ENCODE measurements at regions not wholly inside any gene's neighbourhood (a gene's known extent, or its start where the extent isn't known, plus 50 kb on each side); places are given as distances from the start of the nearest gene placed in this dataset.
"Not testable (repeated sequence)": the region's sequence is repeated elsewhere in the genome, so short reads cannot be mapped to it uniquely, and the experiment has no call there.

DNA sequence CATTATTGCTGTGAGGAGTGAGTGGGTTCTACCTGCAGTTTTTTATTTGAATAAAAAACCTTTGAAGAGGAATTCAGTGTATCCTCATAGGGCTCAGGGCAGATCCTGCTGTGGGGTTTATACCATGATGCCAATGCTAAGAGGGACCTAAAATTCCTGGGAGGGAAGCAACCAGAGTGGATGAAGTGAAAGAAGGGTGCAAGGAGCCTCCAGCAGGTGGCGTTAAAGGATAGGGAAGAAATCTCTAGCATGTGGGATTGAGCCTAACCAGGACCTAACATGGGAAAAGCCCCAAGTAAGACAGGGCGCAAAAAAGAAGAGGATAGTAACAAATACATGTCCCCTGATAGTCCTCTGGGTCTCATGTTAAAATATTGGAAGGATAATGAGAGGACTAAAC is 445.7 kb downstream of the CCT8L2 start:
- H3K36me3 ChIP-seq (ENCODE audit: control insufficient read depth, insufficient read depth, low read length); intact Hi-C loops (cut with micrococcal nuclease; ENCODE audit: unreplicated experiment); H3K27me3 Mint-ChIP-seq (ENCODE audit: insufficient read depth, unreplicated experiment); H3K4me1 Mint-ChIP-seq (ENCODE audit: low read depth, unreplicated experiment); H3K36me3 Mint-ChIP-seq (ENCODE audit: insufficient read depth, unreplicated experiment); BruUV-seq (replicated peaks); H3K27ac Mint-ChIP-seq (ENCODE audit: unreplicated experiment); CTCF ChIA-PET; H3K9me3 ChIP-seq; H3K4me1 ChIP-seq; H3K4me3 ChIP-seq (ENCODE audit: low read depth, low read length); POLR2A ChIA-PET; H3K27me3 ChIP-seq (replicated peaks; ENCODE audit: control insufficient read depth, insufficient read depth, low read length); H3K4me3 Mint-ChIP-seq (ENCODE audit: unreplicated experiment); H3K9me3 Mint-ChIP-seq (ENCODE audit: unreplicated experiment): not testable (repeated sequence)
- peak in 1 of 2 experiments; percentile 25 for DNase-seq
- TF ChIP-seq, protein P1, sequence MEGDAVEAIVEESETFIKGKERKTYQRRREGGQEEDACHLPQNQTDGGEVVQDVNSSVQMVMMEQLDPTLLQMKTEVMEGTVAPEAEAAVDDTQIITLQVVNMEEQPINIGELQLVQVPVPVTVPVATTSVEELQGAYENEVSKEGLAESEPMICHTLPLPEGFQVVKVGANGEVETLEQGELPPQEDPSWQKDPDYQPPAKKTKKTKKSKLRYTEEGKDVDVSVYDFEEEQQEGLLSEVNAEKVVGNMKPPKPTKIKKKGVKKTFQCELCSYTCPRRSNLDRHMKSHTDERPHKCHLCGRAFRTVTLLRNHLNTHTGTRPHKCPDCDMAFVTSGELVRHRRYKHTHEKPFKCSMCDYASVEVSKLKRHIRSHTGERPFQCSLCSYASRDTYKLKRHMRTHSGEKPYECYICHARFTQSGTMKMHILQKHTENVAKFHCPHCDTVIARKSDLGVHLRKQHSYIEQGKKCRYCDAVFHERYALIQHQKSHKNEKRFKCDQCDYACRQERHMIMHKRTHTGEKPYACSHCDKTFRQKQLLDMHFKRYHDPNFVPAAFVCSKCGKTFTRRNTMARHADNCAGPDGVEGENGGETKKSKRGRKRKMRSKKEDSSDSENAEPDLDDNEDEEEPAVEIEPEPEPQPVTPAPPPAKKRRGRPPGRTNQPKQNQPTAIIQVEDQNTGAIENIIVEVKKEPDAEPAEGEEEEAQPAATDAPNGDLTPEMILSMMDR (IDR thresholded peaks at IDR 0.05; ENCODE audit: insufficient read depth in 1 of 2, low read depth in 1 of 2, low read length in 1 of 2, severe bottlenecking in 1 of 2, unreplicated experiment in 1 of 2), result peak; percentile 3 to 21

DNA sequence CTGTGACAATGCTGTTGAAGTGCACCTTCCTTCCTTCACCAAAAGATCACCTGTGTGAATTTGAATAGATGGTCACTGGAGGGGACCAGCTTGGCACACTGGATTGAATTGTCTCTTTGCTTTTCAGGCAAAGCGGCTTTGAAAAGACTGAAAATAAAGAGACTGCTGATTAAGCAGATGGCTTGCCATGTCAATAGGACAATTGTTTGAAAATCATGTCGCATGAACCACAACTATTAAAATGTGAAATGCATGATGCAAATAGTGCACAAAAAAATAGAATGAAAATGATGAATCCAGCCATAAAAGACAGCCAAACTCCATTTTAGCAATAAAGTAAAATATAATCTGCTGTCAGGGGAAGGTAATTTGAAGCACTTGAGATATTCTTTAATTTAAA is 415.3 kb downstream of the CCT8L2 start:
- H3K36me3 Mint-ChIP-seq (ENCODE audit: insufficient read depth, unreplicated experiment); intact Hi-C loops (cut with micrococcal nuclease; ENCODE audit: unreplicated experiment); CTCF ChIA-PET; BruUV-seq (replicated peaks); H3K27me3 ChIP-seq (replicated peaks; ENCODE audit: control insufficient read depth, insufficient read depth, low read length); DNase-seq; H3K4me1 ChIP-seq; H3K4me1 Mint-ChIP-seq (ENCODE audit: low read depth, unreplicated experiment); H3K9me3 ChIP-seq; H3K4me3 Mint-ChIP-seq (ENCODE audit: unreplicated experiment); H3K27ac Mint-ChIP-seq (ENCODE audit: unreplicated experiment); H3K4me3 ChIP-seq (ENCODE audit: low read depth, low read length); H3K36me3 ChIP-seq (ENCODE audit: control insufficient read depth, insufficient read depth, low read length); POLR2A ChIA-PET; H3K27me3 Mint-ChIP-seq (ENCODE audit: insufficient read depth, unreplicated experiment); H3K9me3 Mint-ChIP-seq (ENCODE audit: unreplicated experiment): not testable (repeated sequence)

DNA sequence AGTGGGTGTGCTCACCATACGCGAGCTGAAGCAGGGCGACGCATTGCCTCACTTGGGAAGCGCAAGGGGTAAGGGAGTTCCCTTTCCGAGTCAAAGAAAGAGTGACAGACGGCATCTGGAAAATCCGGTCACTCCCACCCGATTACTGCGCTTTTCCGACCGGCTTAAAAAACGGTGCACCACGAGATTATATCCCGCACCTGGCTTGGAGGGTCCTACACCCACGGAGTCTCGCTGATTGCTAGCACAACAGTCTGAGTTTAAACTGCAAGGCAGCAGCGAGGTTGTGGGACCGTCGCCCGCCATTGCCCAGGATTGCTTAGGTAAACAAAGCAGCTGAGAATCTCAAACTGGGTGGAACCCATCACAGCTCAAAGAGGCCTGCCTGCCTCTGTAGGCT is 408.7 kb downstream of the CCT8L2 start:
- H3K27me3 ChIP-seq (replicated peaks; ENCODE audit: control insufficient read depth, insufficient read depth, low read length); H3K4me1 ChIP-seq; H3K9me3 ChIP-seq; H3K4me3 ChIP-seq (ENCODE audit: low read depth, low read length); H3K9me3 Mint-ChIP-seq (ENCODE audit: unreplicated experiment); H3K27me3 Mint-ChIP-seq (ENCODE audit: insufficient read depth, unreplicated experiment); H3K4me3 Mint-ChIP-seq (ENCODE audit: unreplicated experiment); DNase-seq; H3K27ac Mint-ChIP-seq (ENCODE audit: unreplicated experiment); CTCF ChIA-PET; H3K4me1 Mint-ChIP-seq (ENCODE audit: low read depth, unreplicated experiment); POLR2A ChIA-PET; BruUV-seq (replicated peaks); H3K36me3 Mint-ChIP-seq (ENCODE audit: insufficient read depth, unreplicated experiment); intact Hi-C loops (cut with micrococcal nuclease; ENCODE audit: unreplicated experiment); H3K36me3 ChIP-seq (ENCODE audit: control insufficient read depth, insufficient read depth, low read length): not testable (repeated sequence)

Data from Caco-2 (cell line).